Spleen (tissue), 7 donors: ENCODE measurements at regions not wholly inside any gene's neighbourhood (a gene's known extent, or its start where the extent isn't known, plus 50 kb on each side); places are given as distances from the start of the nearest gene placed in this dataset.

ENCODE experiments used
- CTCF ChIP-seq, 11 experiments: fragments of 200-600 bp in 7 of 11; fragments of 450-650 bp in 4 of 11; sonication (generic) in 4 of 11; IDR thresholded peaks in 8 of 11; conservative IDR thresholded peaks in 3 of 11; 1 replicate in 7 of 11; 2 replicates in 4 of 11; pipeline versions ENCODE4 v1.4.0 to v1.8.0; 2016 to 2021; ENCODE audit warnings: antibody characterized with exemption in 11 of 11, inconsistent platforms in 4 of 11, mild to moderate bottlenecking in 1 of 11
- POLR2A ChIP-seq, 3 donors: fragments of 450-650 bp; IDR thresholded peaks; one replicate each; pipeline ENCODE4 v1.5.1; 2017; ENCODE audit warnings: antibody characterized with exemption in 3 of 3, mild to moderate bottlenecking in 1 of 3
- POLR2AphosphoS5 ChIP-seq, 3 donors: sonication (generic); formaldehyde crosslinking; IDR thresholded peaks; one replicate each; pipeline ENCODE4 v1.5.1; 2017; ENCODE audit warnings: antibody characterized with exemption in 3 of 3
- donor health status: DM: no; HTN: no; CAD: no; lungs with moderate emphysema.
- donor health status: DM: no; HTN: no; CAD: no.
- donor health status: DM: no; HTN: no; CAD: no.

GRCh38 chr2:182610231-182610630 is 105.8 kb upstream of the DNAJC10 start:
- no peak for TF ChIP-seq CTCF (IDR thresholded peaks at IDR 0.05 in 8 of 11, conservative IDR thresholded peaks at IDR 0.05 in 3 of 11)
- no peak for TF ChIP-seq POLR2A (IDR thresholded peaks at IDR 0.05)
- no peak for TF ChIP-seq POLR2AphosphoS5 (IDR thresholded peaks at IDR 0.05)
